ENCODE measurements at regions not wholly inside any gene's neighbourhood (a gene's known extent, or its start where the extent isn't known, plus 50 kb on each side); places are given as distances from the start of the nearest gene placed in this dataset.

GRCh38 chr5:38678076-38678475 lies 121.6 kb upstream of the LIFR start:
- Histone ChIP-seq H4K8ac (ENCODE audit: extremely low read depth, insufficient read depth, low read length) (no peak overlapping the region), H3K14ac (ENCODE audit: insufficient read length) (no peak overlapping the region), H4K5ac (ENCODE audit: insufficient read length, low read depth, low read length) (no peak overlapping the region), H2AFZ (ENCODE audit: low read length) (no peak overlapping the region), H3K4me2 (ENCODE audit: insufficient read depth in 1 of 2, low read depth in 2 of 2, low read length in 2 of 2) (no peak overlapping the region), H3K23me2 (ENCODE audit: low read depth, low read length) (no peaks in the 10 kb centered on the region), H3K9me3 (ENCODE audit: insufficient read depth in 2 of 2, low read depth in 1 of 2, low read length in 1 of 2) (no peaks in the 10 kb centered on the region), H3K27ac (ENCODE audit: low read depth, low read length) (no peak overlapping the region), H4K91ac (replicated peaks; ENCODE audit: insufficient read length, low read length) (no peak overlapping the region), H2BK20ac (ENCODE audit: low read length) (no peak overlapping the region), H3K4ac (replicated peaks; ENCODE audit: insufficient read length, low read depth, low read length) (no peak overlapping the region), H3K9ac (replicated peaks in 1 of 4; ENCODE audit: extremely low read depth in 1 of 4, low read depth in 3 of 4, low read length in 3 of 4) (no peak overlapping the region), H3K79me2 (ENCODE audit: control insufficient read depth in 1 of 2, insufficient read depth in 2 of 2, low read length in 2 of 2) (no peaks in the 10 kb centered on the region), H3K79me1 (ENCODE audit: low read depth, low read length) (no peaks in the 10 kb centered on the region), H3K27me3 (replicated peaks in 1 of 4; ENCODE audit: control insufficient read depth in 3 of 4, extremely low read depth in 1 of 4, insufficient read depth in 3 of 4, low read length in 3 of 4) (no peaks in the 10 kb centered on the region), H4K20me1 (replicated peaks in 1 of 2; ENCODE audit: control insufficient read depth in 1 of 2, insufficient read depth in 2 of 2, low read length in 2 of 2) (no peaks in the 10 kb centered on the region), H2BK120ac (replicated peaks; ENCODE audit: low read depth, low read length) (no peak overlapping the region), H2BK15ac (ENCODE audit: low read length) (no peak overlapping the region), H3K23ac (ENCODE audit: insufficient read length) (no peak overlapping the region), H3K4me3 (ENCODE audit: extremely low read depth in 1 of 4, insufficient read depth in 2 of 4, low read depth in 3 of 4, low read length in 4 of 4) (no peak overlapping the region), H3K18ac (ENCODE audit: extremely low read depth, low read length) (no peak overlapping the region), H3K56ac (replicated peaks; ENCODE audit: insufficient read length, low read depth, low read length) (no peak overlapping the region), H2AK5ac (ENCODE audit: low read depth, low read length) (no peak overlapping the region), H2BK12ac (ENCODE audit: low read depth, low read length) (no peak overlapping the region), H2BK5ac (ENCODE audit: low read depth, low read length) (no peak overlapping the region), H3K36me3 (ENCODE audit: control insufficient read depth in 2 of 4, insufficient read depth in 4 of 4, low read length in 3 of 4) (no peaks in the 10 kb centered on the region), H3K4me1 (replicated peaks in 1 of 4; ENCODE audit: control insufficient read depth in 3 of 4, insufficient read depth in 4 of 4, low read length in 3 of 4) (no peaks in the 10 kb centered on the region)
- CTCF ChIA-PET (ENCODE audit: partially characterized antibody) = interaction anchor here (0.9 to 1.5 kb wide), 4 partner anchors 10 to 257 kb away, joined by 3 to 4 read pairs (median 3); no protein-coding TSS in a partner anchor
- POLR2A ChIA-PET (ENCODE audit: partially characterized antibody) = no interaction called here
- DNase-seq (ENCODE audit: low read depth in 1 of 2, low spot score in 2 of 2) = no peak
- FAIRE-seq = no peak
- 94% methylated on average over 1 of the region's 1 CpG; no CpG with 5 or more reads in 1 of the 2 experiments for WGBS, 2 experiments (ENCODE audit: extremely low coverage in 1 of 2, insufficient coverage in 1 of 2, insufficient read length in 1 of 2, insufficient replicate concordance in 2 of 2, low coverage in 1 of 2, low lambda C conversion rate in 2 of 2, missing lambda C conversion rate in 1 of 2)
- TF ChIP-seq POLR2A (IDR thresholded peaks at IDR 0.05; ENCODE audit: control extremely low read depth in 1 of 2, low read depth in 2 of 2, low read length in 2 of 2) (no peak), POU5F1 (IDR thresholded peaks at IDR 0.05; ENCODE audit: low read depth, low read length) (no peak), HDAC6 (IDR thresholded peaks at IDR 0.05; ENCODE audit: low read depth, low read length) (no peak), BRCA1 (IDR thresholded peaks at IDR 0.05; ENCODE audit: low read depth, low read length) (no peak), EGR1 (IDR thresholded peaks at IDR 0.05; ENCODE audit: borderline replicate concordance, low read depth, low read length) (no peak), GABPA (IDR thresholded peaks at IDR 0.05; ENCODE audit: borderline replicate concordance, insufficient read depth, low read length) (no peak), SIRT6 (IDR thresholded peaks at IDR 0.05; ENCODE audit: low read length) (no peak), PHF8 (conservative IDR thresholded peaks at IDR 0.05; ENCODE audit: low read depth, low read length) (no peak), CTCF (IDR thresholded peaks at IDR 0.05; ENCODE audit: control extremely low read depth in 1 of 3, insufficient read depth in 1 of 3, low read depth in 1 of 3, low read length in 3 of 3) (no peak), ATF2 (IDR thresholded peaks at IDR 0.05; ENCODE audit: low read length) (no peak), BCL11A (IDR thresholded peaks at IDR 0.05; ENCODE audit: low read depth in 2 of 2, low read length in 2 of 2) (no peak)

Data from H1 (cell line).